NCI-H1105 (cell line): ENCODE measurements at regions not wholly inside any gene's neighbourhood (a gene's known extent, or its start where the extent isn't known, plus 50 kb on each side); places are given as distances from the start of the nearest gene placed in this dataset.

Source experiments
- DNase-seq: peaks from one replicate; lab custom pipeline; 2025; lab: John Stamatoyannopoulos, UW

DNA sequence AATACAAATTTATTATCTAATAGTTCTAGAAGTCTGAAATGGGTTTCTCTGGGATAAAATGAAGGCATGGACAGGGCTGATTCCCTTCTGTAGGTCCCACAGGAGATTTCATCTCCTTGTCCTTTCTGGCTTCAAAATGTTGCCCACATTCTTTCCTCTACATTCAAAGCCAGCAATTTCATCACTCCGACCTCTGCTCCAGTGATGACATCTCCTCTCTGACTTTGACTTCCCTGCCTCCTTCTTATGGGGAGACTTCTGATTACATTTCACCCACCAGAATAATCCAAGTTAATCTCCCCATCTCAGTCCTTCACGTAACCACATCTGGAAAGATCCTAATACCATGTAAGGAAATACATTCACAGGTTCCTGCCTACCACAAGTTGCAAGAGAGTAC, 358.0 kb upstream of the C1orf87 start:
- no peak for DNase-seq

DNA sequence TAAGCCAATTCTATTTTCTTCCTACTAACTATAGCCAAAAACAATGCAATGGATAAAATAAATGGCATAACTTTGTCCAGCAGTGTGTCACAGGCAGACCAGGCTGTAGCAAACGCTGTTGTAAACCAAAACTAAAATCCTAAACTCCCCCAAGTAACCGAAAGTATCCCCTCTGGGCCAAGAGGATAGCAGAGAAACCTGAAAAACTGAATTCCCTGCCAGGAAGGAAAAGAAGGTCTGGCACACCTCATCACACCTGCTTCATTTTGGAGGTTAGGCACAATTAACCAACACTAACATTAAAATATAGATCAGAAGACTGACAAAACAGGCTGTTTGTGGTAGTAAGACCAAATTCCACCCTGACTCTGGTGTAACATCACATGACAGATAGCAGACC, 356.8 kb upstream of the C1orf87 start:
- DNase-seq: no peak

DNA sequence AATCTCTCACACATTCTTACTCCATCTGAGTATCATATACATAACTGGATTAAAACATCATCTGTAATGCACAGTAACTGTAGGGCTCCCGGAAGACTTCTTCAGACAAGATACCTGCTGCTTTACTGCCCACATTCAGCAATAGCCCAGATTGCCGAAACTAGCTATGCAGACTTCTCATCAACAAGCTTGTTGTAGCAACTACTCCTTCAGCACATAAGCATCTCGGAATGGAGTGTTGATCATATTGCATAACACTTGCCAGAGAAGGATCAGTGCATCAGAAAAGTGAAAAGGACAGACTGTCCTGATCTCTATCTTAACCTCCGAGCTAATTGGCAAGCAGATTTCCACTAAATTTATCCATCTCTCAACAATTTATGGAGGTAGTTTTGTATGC, 354.6 kb upstream of the C1orf87 start:
- DNase-seq: no peak

DNA sequence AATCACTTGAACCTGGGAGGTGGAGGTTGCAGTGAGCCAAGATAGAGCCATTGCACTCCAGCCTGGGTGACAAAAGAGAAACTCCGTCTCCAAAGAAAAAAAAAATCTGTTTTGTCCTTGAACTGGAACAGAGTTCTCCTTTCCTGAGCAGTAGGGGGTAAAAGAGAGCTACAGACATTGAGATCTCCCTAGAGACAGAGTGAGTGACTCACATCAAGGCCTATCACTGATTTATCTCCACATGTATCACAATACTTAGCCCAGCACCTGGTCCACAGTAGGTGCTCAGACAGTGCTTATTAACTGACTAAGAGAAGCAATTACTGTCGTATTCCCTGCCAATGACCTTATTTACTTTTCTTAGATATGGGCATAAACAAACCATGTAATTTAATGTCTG, 354.1 kb upstream of the C1orf87 start:
- DNase-seq: no peak

DNA sequence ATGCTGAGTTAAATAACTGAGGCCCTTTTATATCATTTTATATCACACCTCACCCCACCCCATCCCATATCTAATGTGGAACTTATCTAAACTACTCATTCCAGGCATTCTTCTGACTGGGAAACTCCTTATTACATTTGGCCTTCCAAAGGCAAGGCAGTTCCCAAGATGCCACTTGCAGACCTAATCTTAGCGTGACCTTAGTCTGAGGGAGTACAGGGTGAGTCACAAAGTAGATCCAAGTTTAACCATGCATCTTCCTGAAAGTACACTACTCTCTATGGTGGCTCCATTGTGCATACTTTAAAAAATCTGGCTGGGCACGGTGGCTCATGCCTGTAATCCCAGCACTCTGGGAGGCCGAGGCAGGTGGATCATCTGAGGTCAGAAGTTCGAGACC, 353.6 kb upstream of the C1orf87 start:
- no peak for DNase-seq

DNA sequence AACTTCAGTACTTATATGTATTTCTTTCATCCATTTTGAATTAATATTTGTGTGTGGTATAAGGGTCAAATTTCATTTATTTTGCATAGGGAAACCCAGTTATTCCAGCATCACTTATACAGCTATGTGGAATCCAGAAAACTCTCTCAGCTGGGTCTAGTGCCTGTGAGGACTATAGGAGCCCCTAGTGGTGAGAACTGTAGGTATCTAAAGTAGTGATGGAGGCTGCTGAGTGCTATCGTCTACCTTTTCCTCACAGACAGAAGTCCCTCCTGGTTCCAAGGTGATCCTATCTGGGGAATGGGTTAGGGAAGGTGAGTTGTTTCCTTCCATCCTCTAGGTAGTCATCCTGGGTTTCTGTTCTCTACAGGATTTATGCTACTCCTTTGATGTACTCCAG, 352.0 kb upstream of the C1orf87 start:
- DNase-seq: no peak

DNA sequence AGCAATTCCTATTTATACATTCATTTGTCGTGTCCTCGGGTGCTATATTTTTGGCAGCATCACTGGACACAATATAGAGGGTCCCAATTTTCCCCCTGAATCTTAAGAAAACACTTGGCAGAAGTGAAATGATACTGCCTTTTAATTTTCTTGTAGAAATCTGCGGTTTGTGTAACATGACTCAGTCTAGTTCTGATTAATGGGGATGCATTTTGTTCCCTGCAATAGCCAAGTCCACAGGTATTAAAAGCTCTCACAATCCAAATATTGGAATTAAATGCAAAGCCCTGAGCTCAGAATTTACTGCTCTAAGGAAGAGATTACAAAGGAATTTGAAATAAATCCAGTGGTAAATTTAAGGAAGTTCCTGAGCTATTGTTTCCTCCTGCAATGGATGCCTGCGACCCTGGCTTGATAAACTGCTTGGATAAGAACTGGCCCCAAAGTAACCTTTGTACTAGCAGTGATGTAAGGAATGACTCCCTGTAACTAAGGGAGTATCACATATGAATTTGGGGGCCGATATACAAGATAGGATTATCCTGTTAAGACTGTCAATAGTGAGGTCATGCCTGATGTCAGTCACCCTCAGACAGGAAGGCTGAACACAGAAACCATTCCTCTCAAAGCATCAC, 349.7 kb upstream of the C1orf87 start:
- DNase-seq: no peak

DNA sequence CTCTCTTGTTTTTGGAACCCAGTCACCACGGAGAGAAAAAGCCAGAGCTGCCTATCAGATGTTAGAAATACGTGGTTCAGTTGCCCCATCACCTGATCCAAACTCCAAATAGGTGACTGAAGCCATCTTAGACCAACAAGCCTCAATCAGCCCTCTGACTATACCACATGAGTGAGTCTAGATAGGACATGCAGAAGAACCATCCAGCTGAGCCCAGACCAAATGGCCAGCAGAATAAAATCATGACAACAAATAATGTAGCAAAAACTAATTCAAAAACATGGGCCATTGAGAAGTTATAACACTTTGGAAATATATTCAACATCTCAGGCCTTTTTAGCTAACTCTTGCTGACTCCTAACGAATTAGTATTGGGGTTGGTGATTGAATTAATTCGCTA, 348.4 kb upstream of the C1orf87 start:
- no peak for DNase-seq

DNA sequence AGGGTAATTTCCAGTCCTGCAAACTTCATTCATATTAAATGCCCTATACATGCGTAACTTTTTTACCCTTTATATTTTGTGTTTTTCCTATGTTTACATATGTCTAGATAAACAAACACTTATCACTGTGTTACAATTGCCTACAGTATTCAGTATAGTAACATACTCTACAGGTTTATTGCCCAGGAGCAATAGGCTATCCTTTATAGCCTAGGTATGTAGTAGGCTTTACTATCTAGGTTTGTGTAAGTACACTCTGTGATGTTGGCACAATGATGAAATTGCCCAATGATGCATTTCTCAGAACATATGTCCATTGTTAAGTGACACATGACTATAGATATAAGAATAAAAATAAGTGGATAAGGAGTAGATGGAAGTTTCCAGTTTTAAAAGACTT, 345.5 kb upstream of the C1orf87 start:
- no peak for DNase-seq

DNA sequence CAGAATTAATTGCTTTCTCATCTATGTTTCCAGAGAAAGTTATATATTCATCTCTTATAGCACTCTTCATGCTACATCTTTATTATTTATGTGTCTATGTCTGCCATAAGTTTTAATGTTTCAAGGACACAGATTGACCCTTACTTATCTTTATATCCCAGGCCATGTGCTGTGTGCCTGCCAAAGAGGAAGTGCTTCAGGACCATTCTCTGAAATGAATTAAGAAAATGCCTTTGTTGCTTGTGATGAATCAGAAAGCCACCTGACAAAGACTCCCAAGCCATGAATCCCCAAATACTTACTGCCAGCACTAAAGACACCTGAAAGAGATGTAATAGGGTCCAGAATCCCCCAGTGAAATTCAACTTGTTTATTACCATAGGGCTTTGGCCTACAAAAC, 342.1 kb upstream of the C1orf87 start:
- no peak for DNase-seq

DNA sequence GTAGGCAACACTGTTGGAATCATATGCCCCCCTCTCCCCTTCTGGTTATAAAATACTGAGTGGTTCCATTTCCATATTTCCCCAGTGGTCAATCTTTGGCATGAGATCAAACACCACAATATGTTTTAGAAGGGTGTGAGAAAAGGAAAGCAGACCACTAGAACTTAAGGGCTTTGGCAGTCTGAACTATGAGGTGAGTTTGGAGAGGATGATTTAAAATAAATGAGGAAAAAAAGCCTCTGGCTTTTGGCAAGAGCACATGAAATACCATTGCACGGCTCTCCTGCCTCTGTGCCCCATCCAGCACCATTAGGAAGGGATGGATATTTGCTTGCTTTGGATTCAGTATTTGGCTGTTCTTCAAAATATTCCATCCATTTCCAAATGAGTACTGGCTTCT, 339.5 kb upstream of the C1orf87 start:
- DNase-seq: no peak

DNA sequence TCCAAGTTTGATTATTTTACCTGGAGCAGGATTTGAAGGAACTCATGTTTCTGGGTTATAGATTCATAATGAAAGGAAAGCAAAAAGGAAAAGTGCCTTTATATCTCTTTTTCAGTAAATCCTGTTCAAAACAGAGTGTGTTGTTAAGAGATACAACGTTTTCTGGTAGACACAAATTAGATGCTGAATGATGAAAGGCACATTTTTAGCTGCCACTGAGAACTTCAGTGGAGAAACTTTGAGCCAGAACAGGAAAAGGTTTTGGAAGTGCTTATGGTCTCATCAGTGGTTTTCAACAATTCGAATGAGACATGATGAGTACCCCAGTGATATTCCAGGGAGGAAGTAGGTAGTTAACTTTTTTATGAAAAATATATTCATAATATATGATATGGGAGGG, 338.0 kb upstream of the C1orf87 start:
- DNase-seq: no peak

DNA sequence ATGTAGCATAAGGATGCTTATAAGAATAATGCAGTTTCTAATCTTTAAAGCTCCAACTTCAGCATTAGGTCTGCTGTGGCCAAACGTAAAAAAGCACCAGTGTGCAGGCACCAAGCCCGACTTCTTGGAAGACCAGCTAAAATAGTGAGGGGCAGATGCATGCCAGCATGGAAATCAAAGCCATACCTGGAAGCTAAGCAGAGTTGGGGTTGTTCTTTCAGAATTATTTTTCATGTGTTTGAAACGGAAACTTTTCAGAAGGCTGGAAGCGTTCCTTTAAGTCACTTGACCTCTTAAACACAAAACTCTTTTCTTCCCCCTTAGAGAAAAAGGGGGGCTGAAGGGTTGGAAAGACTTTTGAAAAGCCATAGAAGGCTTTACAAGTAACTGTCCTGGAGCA, 329.2 kb upstream of the C1orf87 start:
- DNase-seq: no peak

DNA sequence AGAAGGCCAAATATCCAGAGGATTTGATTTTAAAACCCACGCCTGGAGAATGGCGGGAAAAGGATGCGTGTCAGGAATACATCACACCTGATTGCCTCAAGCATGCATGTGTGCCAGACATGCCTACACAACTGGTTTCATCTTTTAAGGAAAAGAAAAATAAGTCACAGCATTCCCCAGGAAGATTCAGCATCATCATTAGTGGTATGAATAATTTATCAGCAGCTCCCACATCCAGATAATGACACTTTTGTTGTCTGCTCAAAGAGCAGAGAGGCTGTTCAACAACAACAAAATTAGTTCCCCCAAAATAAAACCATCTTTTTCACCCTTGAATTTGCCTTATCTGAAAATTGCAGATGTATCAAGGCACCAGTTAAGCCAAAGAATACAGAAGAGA, 328.6 kb upstream of the C1orf87 start:
- DNase-seq: no peak

DNA sequence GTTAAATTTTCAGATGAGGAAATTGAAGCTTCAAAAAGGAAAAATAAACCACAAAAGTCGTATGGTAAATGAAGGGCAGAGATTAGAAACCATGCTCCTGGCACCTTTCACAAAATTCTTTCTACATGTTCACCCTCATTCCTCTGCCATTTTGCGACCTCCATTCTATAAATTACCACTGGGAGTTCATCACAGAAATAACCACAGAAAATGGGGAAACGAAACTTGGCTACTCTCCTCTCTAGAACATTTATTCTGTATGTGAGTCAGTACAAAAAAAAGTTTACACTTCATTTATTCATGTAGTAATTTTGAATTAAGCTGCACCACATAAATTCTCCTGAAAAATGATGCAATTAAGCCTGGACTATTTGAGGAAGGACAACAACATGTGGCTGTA, 320.9 kb upstream of the C1orf87 start:
- DNase-seq: no peak

DNA sequence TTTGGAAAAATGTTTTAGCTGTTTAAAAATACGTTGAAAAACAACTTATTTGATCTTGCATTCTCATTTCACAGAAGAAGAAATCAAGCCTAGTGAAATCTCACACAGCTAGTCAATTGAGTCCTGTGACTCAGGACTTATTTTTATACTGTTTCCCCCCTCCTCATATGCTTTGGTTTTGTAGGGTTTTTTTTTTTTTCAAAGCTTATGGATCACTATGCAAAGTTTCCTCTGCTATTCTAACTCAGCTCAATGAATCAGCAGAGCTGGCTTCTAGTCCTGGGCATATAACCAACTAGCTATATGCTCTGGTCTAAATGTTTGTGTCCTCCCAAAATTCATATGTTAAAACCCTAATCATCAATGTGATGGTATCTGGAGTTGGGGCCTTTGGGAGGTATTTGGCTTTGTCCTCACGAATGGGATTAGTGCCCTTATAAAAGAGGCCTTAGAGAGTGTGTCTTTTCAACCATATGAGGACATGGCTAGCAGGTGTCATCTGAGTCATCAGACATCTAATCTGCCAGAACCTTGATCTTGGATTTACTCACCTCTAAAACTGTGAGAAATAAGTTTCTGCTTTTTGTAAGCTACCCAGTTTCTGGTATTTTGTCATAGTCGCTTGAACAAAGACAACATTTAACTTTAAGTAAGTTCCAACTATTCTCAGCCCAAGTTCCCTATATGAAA, 317.2 kb upstream of the C1orf87 start:
- no peak for DNase-seq

DNA sequence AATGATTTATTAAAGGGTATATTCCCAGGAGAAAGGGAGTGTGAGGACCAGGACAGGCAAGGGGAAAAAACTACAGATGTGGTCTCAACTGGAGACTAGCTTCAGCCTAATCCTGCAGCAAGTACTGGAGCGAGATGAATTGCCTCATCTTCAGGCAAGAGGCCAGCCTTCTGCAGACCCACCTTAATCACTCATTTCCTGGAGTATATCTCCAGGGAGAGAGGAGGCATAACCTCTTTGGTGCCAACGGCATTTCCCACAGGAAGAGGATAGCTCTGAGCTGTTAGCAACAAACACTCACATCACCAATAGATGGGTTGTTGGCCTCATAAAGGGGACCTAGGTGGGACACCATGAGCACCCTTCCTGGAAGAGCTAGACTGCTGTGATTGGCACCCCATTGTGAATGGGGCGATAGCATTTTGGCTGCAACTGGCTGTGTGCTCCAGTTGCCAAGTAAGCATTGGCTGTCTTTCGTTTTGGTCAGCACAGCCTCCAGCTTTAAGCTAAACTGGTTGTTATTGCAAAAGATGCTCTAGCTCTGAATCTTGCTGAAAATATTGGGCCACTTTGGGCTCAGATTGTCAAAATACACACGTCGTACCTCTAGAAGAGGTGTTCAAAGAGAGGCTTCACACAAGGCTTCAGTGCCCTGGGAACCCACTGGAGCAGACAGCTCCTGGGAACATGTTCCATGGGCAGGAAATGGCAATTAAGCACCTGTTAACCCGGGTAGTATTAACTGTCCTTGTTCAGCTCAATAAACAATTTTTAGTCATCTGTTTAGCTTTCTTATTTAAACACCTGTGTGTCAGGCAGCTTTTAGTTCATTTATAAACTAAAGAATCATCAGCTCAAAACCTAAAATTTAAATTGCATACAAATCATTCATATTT, 314.8 kb upstream of the C1orf87 start:
- peak; percentile 6 for DNase-seq

DNA sequence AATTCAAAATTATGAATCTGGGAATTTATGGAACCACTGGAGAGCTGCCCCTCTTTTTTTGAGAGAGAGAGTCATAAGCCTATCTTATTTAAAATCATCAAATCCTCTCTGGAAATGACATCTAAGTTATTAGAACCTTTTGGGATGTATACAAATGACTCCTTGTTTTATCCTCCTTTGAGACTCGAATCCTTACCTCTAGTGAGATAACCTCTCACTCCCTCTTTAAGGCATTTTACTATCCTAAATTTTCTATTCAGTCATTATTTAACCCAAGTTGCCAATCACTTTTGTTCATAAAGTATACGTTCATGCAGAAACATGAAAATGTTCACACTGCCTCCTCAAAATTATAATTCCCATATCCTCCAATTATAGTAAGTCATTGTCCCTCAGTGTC, 313.6 kb upstream of the C1orf87 start:
- no peak for DNase-seq

DNA sequence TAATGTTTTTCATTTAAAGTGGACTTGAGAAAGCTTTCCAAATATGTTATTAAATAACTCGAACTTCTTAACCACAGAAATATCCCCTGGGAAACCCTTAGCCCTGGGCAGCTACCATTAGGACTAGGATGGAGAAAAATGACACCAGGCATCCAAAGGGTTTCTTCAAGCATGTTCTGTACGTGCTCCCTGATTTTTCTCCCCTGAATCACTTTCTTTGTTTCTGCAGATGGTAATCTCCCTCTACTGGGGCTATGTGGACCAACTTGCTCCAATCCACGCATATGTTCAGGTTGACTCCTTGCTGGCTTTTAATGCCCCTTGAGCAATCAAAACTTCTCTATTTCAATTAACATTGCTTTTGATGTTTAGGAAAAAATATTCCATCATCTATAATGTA, 312.7 kb upstream of the C1orf87 start:
- no peak for DNase-seq

DNA sequence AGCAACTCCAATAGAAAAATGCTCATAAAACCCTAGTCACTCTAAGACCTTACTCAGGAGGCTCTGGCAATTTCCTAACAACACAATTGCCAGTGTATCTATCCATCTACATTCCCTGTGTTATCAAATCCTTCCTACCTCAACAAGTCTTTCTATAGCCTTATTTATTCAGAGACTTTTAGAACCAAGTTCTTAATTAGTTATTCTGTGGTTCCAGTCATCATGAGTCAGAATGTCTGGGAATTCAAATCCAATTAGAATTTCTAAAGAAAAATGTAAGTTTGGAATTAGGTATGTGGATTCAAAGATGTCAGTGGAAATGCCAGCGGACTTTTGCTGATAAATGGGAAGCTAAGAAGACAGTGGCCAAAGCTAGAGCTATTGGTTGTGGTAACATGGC, 302.6 kb upstream of the C1orf87 start:
- no peak for DNase-seq

DNA sequence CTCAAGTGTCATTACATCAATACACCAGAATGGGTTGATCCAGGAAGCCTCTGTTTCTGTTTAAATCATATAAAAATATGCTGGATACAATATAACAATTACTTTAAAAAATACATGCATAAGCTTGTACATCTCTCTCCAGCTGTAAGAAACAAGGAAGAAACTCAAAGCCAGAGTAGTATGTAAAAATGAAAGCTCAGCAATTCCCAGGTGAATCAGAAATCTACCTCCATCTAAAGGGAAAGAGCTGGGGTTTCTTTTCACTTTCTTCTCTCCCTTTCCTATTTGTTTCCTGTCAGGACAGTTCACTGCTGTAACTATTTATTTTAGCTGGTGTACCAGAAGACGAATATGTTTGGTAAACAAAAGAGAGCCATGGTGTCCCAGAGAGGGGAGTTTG, 301.0 kb upstream of the C1orf87 start:
- DNase-seq: no peak

DNA sequence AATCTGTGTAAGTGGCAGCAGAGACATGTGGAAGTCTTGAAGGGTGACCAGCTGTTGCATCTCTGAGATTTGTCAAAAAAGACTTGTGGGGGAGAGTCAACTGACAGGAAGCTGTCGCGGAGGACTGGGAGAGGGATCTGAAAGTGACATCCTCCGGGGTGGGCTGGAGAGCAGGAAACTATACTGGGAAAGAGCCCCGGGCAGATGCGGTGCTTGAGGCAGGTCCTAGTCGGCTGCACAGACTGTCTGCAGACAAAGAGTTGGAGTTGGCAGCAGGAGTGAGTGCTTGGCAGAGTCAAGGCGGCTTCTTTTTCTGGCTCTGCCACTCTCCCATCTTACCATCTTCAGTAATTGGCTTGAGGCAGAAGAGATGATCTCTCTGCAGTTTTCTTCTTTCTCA, 294.0 kb upstream of the C1orf87 start:
- DNase-seq: no peak

DNA sequence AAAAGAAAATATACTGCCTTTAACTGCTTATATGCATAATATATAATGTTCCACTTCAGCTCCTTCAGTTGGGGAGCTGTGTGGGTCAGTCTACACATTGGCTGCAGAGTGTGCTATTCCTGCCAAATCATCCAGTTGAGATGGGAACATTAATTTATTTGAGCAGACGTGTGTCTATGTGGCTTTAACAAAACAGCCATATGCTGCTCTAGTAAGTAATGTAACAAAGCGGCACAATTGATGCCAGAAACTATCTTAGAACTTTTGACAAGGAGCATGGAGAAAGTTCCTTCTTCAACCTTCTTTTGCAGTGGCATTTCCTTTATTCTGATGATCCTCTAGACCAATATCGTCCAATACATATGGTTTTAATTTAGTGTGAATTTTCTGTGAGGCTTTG, 285.9 kb upstream of the C1orf87 start:
- no peak for DNase-seq
